UCSD-AML1 (cell line): ENCODE measurements at regions not wholly inside any gene's neighbourhood (a gene's known extent, or its start where the extent isn't known, plus 50 kb on each side); places are given as distances from the start of the nearest gene placed in this dataset.
"Not testable (repeated sequence)": the region's sequence is repeated elsewhere in the genome, so short reads cannot be mapped to it uniquely, and the experiment has no call there.

Source experiments
- DNase-seq: peaks from one replicate; lab custom pipeline; 2025; ENCODE audit not compliant: unreplicated experiment; lab: John Stamatoyannopoulos, UW

DNA sequence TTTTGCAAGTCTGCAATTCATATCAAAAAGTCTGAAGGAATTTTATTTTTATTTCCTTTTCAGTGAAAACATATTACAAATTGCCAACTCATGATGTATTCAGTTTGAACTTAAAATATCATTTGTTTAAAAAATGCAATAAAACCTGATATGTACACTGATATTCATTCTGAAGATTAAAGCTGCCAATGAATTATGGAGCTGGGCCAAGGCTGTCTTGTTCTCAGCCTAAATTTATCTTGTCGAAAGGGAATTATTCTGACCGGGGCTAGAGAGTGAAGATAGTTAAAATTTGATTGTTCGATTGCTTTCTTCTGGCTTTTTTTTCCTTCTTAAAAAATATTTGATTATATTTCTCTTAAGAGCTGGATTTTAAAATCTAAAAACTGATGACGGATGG is 54.0 kb upstream of the RBFOX1 start:
- DNase-seq, result no peak

DNA sequence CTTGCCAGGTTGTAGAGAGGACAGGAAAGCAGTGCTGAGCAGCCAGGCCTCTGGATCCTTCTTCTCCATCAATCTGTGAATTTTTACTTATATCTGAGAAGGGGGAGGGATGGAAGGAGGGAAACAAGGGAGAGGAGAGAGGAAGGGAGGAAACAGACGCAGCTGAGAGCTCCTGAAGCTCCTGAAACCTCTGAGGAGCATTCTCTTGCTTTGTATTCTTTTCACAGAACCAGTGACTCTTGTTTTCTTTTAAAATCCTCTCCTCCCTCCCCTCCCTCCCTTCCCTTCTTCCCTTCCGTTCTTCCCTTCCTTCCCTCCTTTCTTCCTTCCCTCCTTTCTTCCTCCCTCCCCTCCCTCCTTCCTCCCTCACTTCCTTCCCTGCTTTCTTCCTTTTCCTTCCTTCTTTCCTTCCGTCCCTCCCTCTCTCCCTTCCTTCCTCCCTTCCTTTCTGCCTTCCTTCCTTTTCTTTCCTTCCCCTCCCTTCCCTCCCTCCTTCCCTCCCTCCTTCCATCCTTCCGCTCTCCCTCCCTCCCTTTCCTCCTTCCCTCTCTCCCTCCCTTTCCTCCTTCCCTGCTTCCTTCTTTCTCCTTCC is 60.0 kb upstream of the RBFOX1 start:
- DNase-seq, result no peak

DNA sequence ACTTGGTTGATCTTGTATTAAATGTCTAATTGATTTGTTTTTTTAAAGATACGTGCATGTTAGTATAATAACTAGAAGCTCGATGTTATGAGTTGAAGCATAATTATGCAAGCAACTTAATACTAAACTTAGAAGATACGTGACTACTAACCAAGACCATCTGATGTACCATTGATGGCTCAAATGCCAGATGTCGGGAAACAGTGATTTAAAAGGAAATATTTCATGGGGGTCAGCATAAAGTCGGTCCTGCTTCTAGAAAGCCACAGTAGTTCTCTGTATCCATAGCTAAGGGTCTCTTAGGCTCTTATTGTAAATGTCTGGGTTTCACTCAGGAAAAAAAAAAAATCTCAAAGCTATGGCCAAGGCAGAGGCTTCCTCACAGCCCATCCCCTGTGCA is 61.2 kb upstream of the RBFOX1 start:
- no peak for DNase-seq

DNA sequence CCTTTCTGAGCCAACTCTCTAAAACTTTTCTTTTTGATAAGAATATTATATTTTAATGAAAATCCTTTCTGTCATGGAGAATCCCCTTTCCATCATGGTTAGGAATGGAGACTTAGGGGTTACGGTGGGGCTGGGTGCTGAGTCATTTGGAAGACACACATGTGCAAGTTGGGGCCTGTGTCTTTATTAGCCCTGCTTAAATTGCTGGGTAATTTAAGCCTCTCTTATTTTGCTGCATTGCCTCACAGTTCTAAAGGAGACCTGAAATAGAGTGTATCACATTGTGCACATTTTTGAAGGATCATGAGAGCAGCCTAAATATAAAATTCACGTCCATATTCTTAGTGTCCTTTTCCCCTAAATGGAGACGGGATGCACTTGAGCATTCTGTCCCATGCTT is 61.8 kb upstream of the RBFOX1 start:
- no peak for DNase-seq

DNA sequence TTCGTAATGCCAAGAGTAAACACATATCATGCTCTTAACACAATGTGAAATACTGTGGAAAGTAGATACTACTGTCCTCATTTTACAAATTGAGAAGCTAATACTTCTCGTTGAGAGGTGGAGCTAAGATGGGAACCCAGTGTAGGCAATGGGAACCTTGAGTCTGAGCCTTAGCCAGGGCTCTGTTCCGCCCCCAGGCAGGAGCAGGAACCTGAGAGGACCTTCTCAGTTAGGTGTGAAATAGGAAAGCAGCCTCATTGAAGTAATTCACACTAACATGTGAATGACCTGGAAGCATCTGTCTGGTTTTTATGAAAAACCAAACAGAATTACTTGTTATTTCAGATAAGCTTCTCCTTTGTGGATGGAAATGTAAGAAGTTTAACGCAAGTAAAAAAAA is 62.6 kb upstream of the RBFOX1 start:
- no peak for DNase-seq

DNA sequence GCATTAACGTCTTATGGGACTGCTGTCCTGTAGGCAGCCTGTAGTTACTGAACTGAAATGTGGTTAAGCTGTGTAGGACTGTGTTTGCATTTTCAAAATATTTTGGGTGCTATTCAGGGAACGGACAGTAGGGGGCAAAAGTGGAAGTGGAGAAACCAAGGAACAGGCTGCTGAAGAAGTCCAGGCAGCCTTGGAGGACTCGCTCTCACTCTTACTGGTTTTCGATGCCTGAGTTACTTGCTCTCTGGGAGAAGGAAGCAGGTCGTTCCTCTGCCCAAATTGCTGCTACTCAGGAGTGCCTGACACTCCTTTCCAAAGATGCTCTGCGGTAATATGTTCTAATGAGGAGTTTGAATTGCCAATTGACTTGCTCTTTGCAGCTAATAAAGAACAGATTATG is 64.5 kb upstream of the RBFOX1 start:
- DNase-seq, result peak; percentile 9

DNA sequence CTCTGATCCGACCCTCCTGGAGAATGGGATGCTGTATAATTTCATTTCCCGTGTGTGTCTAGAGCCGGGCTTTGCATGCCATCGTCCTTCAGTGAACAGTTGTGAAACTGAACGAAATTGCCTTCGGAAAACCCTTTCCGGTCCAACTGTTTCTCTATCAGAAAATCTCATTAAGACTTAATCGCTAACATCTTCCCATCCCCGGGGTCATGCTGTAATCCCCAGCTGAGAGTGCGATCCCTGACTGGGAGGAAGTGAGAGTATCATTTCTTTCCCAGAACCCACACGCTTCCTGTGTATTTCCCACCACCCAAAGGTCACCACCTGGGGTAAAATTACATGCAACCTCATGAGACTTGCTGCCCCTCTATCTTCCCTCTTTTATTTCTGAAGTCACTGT is 75.6 kb upstream of the RBFOX1 start:
- DNase-seq, result no peak

DNA sequence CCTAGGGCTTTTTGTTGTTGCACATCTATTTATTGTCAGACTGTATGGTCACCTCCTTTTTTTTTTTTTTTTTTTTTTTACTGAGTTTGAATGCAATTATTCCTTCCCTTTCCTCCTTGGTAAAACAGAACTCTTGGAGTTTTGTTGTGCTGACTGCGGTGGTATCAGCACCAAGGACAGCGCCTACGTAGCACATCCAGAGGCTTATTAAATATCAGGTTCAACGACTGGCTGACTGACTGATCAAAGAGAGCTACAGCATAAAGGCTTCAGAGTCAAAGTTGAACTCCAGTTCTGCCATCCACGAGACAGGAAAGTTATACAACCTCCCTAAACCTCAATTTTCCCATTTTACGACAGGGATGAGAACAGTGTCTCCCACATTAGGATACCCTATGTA is 86.1 kb upstream of the RBFOX1 start:
- no peak for DNase-seq

DNA sequence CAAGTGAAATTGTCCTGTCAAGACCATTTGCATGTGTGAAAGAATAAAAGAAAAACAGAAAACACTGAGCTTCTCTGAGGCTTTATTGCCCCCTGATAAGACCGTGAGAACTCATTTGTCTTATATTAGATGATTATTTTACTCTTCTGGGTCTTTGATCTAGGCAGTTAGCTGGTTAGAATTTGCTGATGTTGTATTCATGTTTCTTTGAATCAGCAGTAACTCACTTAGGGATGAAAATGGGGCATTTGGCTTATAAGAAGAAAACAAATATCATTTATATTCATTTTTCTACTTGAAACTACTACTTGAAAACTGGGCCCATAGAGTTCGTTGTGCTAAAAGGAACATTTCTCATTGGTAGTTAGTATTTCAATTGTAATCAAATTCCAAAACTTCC is 93.1 kb upstream of the RBFOX1 start:
- DNase-seq, result no peak

DNA sequence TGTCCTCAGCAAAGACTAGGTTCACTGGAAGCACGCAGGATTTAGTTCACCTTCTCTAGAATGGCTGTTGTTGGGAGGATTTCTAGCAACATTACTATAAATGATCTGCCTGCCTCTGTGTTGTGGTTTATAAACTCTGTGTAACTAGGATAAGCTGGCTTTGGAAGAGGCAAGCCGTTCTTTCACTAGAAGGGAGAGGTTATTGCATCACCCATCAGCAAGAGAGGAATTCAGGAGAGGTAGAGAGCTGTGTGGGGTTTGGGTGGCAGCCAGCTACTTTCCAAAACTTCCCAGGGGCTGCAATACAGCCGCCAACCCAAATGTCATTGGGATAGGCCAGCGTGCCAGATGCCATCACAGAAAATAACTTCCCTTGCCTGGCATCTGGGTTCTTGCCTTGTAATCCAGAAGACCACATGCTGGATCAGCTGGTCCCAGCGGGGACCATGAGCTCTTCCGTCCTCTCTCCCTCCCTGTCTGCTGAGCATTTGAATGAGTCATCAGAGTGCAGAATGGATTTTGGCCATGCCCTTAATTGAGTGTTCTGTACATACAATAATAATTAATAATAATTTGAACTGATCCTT is 95.7 kb upstream of the RBFOX1 start:
- DNase-seq, result no peak

DNA sequence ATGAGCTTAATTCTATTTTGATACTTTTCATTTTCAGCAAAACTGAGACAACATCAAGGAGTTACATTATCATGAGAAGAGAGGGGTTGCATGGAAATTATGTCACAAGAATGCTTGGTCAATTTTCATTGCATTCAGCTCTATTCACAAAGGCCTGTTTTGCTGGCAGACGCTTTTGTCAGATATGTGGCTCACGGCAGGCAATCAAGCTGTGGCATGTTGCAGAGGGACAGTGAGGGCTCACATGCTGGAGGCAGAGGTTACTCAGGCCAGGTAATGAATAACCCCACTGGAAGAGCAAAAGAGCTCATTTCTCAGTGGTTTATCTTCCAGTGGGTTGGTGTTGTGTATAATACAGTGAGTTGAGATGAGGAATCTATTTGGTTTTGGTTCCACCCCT is 98.7 kb upstream of the RBFOX1 start:
- DNase-seq, result no peak

DNA sequence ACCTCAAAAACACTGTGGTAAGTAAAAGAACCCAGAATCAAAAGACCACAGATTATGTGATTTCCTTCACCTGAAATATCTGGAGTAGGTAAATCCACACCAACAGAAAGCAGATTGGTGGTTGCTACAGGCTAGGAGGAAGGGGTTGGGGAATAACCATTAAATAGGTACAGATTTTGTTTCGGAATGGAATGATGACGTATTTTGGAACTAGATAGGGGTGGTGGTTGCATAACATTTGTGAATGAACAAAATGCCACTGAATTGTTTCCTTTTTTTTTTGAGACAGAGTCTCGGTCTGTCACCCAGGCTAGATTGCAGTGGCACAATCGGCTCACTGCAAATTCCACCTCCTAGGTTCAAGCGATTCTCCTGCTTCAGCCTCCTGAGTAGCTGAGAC is 100.9 kb upstream of the RBFOX1 start:
- no peak for DNase-seq

DNA sequence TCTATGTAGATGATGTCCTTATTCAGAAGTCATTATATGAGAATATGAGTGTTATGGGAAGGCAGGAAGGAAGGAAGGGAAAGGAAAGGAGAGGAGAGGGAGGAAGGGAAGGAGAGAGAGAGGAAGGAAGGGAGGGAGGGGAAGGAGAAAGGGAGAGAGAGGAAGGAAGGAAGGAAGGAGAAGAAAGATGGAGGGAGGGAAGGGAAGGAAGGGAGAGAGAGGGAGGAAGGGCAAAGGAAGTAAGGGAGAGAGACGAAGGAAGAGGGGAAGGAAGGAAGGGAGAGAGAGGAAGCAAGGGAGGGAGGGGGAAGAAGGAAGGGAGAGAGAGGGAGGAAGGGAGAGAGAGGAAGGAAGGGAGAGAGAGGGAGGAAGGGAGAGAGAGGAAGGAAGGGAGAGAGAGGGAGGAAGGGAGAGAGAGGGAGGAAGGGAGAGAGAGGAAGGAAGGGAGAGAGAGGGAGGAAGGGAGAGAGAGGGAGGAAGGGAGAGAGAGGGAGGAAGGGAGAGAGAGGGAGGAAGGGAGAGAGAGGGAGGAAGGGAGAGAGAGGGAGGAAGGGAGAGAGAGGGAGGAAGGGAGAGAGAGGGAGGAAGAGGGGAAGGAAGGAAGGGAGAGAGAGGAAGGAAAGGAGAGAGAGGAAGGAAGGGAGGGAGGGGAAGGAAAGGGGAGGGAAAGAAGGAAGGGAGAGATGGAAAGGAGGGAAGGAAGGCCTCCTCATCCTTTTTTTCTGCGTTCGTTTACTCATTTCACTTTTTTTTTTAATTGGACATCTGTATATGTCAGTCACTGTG is 103.0 kb upstream of the RBFOX1 start:
- not testable (repeated sequence) for DNase-seq

DNA sequence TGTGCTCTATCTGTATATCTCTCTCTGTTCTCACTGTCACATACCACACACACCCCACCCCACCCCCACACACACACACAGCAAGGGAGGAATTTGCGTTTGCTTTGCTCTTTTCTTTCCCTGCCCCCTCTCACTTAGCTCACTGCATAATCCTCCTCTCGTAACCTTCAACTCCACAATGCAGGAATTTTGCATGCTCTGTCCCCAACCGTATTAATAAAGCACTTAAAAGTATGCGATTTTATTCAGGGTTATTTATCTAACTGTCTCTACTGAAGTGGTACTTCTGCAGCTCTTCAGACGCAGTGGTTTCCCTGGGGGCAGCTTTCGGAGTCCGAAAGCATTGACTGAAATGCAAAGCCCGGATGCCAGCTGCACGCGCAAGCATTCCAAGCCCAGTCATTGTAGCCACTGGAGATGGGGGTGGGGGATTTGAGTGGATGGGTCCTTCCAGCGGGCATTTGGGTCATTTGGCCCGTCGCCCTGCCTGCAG is 105.4 kb upstream of the RBFOX1 start:
- no peak for DNase-seq

DNA sequence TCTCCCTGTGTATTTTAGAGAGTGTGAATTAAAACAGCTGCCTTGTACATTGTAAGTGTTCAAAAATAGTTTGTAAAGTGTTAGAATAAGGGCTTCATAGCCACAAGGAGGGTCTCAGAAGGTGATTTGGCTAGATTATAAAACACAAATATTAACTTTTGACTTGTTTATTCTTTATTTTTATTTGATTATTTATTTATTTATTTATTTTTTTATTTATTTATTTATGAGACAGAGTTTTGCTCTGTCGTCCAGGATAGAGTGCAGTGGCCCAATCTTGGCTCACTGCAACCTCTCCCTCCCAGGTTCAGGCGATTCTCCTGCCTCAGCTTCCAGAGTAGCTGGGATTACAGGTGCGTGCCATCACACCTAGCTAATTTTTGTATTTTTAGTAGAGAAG is 111.5 kb upstream of the RBFOX1 start:
- no peak for DNase-seq

DNA sequence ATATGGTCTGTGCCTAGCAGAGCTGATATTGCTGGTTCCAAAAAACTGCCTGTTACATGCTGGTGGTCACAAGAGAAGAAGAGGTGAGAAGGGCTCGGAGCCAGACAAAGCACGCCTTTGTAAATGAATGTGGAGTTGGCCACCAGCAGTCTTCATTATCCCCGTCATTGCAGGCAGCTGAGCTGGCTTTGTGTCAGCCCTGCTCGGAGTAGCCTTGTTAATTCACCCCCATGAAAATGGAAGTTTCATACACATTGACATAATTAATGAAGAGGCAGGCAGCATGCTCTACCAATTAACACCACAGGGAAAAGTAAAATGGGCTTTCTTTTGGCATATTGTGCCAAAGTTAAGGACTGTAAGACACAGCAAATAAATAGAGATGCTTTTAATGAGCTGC is 113.7 kb upstream of the RBFOX1 start:
- DNase-seq, result no peak

DNA sequence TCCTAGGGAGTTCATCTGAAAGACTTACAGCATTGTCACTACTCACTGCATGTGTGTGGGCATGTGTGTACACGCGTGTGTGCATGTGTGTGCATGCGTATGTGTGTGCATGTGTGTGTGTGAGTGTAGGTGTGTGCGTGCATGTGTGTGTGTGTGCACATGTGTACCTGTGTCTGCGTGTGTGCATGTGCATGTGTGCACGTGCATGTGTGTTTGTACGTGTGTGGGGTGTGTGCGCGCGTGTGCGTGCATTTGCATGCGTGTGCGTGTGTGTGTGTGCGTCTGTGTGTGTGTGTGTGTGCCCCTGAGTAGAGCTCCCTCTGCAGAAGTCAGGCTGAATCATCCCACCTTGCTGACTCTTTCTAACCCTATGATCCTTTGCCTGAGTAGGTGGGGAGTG is 114.8 kb upstream of the RBFOX1 start:
- DNase-seq, result no peak

DNA sequence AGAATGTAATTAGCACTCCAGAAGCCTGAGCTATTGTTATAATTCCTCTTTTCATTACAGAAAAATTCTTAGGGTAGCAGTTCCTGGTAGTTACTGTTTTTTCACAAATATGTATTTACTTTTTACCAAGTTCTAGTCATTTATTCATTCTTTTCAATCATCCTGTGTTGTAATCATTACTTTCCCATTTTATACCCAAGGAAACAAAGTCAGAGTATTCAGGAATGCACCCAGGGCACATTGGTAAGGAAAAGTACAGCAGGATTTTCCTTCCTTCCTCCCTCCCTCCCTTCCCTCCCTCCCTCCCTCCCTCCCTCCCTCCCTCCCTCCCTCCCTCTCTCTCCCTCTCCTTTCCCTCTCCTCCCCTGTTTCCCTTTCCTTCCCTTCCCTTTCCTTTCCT is 115.9 kb upstream of the RBFOX1 start:
- no peak for DNase-seq

DNA sequence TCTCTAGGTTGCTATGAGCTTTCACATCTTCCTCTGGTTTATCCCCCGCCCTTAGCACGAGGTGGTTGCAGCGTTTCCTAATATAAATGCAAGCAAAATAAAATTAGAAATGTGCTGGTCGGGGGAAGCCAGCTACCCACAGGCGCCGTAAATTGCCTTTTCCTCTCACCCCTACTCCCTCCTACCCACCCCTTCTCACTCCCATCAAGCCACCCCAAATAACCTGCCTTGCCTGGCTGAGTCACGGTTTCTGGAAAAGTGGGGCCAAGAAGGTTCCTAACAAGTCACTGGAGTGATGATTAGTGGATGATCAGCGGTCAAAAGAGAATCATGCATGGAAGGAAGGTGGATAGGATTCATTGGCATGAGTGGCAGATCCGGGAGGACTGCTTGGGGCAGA is 120.9 kb upstream of the RBFOX1 start:
- DNase-seq, result no peak

DNA sequence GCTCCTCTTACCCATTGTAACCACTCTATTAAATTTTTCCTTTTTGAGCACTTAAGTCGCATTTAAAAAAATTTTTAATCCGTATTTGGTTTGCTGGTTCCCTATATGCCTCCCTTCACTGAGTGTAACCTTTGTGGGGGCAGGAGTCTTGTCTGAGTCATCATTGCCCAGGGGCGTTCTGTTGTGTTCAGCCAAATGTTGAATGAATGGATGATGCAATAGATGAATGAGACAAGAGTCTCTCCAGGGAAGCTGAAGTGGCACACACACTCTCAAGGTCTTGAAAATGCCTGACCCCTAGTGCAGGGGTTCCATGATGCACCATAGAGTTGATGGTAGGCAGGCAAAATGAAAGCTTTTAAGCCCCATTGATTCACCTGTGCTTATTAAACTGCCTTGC is 123.0 kb upstream of the RBFOX1 start:
- DNase-seq, result no peak

DNA sequence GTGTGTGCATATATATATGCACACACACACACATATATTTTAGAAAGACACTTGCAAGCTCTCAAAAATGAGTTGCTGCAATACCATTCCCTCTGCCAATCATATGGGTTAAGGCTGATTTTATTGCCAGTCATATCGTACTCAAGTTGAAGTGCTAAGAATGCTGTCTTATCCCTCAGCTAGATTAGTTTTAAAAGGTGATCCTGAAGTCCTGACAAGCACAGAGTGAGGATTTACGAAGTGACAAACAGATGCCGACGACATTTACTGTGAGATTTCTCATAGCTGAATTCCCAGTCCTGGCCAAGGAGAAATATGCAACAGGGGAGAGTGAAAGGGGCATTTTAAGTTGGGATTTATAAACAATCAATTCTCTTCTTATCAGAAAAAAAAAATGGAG is 126.2 kb upstream of the RBFOX1 start:
- no peak for DNase-seq

DNA sequence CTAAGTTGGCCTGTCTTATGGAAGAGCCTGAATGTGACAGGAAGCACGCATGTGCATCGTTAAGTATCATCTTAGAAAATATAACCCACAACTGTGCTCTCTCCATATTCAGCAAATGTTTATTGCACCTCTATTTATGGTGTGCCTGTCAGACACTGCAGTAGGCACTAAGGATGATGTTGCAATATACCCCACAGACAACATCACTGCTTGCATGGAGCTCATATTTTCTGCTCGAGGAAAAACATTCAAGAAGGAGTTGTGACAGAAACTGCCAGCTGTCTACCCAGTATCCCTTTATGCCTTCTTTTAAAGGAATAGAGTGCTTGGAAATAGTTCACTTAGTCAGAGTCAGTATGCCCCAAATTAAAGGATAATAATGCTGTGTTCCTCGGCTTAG is 132.3 kb upstream of the RBFOX1 start:
- no peak for DNase-seq

DNA sequence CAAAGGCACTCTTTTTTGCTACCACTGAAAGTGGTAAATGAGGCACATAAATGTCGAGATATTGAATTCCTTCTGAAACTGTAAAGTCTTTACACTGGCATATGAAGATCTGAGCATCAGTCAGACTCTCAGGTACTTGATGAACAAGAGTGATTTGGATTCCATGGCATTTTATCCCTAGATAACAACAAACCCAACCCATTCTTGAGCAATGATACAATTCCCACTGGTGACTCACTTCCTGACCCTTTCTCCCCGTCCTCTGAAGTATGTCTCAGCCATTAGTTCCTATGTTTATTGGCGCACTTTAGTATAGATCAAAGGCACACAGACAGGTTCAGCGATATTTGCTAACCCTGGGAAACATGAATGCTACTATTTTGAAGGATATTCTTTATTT is 147.0 kb upstream of the RBFOX1 start:
- DNase-seq, result no peak
